Tibial artery (tissue), 4 donors: ENCODE measurements at regions not wholly inside any gene's neighbourhood (a gene's known extent, or its start where the extent isn't known, plus 50 kb on each side); places are given as distances from the start of the nearest gene placed in this dataset.

Experiments
- DNase-seq, 2 donors: peaks; one replicate each; pipeline ENCODE4 v3.0.0-alpha.2; 2019
- H3K27ac ChIP-seq, 2 donors: fragments of 200-600 bp; sonication (generic) in 1 of 2; 1 replicate in 1 of 2; 2 replicates in 1 of 2; pipeline ENCODE4 v1.5.1; 2018 to 2019; ENCODE audit warnings: mild to moderate bottlenecking in 1 of 2
- H3K27me3 ChIP-seq, 2 donors: fragments of 200-600 bp; sonication (generic) in 1 of 2; one replicate each; pipeline versions ENCODE4 v1.5.1 to v1.6.0; 2016 to 2019
- H3K36me3 ChIP-seq, 3 donors: fragments of 200-600 bp; sonication (generic) in 2 of 3; one replicate each; pipeline ENCODE4 v1.5.1; 2016 to 2019; ENCODE audit warnings: mild to moderate bottlenecking in 2 of 3
- H3K4me1 ChIP-seq, 4 donors: fragments of 200-600 bp; sonication (generic) in 2 of 4; 1 replicate in 3 of 4; 2 replicates in 1 of 4; pipeline ENCODE4 v1.5.1; 2016 to 2019
- H3K4me3 ChIP-seq, 2 donors: fragments of 200-600 bp; sonication (generic) in 1 of 2; 1 replicate in 1 of 2; 2 replicates in 1 of 2; pipeline ENCODE4 v1.5.1; 2018 to 2019; ENCODE audit warnings: mild to moderate bottlenecking in 2 of 2
- H3K9me3 ChIP-seq, 3 donors: fragments of 200-600 bp; sonication (generic) in 1 of 3; one replicate each; pipeline ENCODE4 v1.5.1; 2016 to 2019
- CTCF ChIP-seq, 2 experiments: fragments of 200-600 bp in 1 of 2; fragments of 450-650 bp in 1 of 2; IDR thresholded peaks; one replicate each; pipeline ENCODE4 v1.5.1; 2017 to 2019; ENCODE audit warnings: antibody characterized with exemption in 2 of 2, mild to moderate bottlenecking in 1 of 2, moderate library complexity in 1 of 2
- intact Hi-C: fragments of 100-400 bp; cut with DNase I; formaldehyde crosslinking; loops from one replicate; pipeline ENCODE4 v1.15.0; 2023; ENCODE audit warnings: low total_unique reads

GRCh38 chr9:113794721-113795120, 81.4 kb upstream of the ZNF618 start:
- no peak for DNase-seq
- intact Hi-C loops, result loop anchor here (10.0 kb wide), 1 partner anchor 370 kb away; no protein-coding TSS in a partner anchor
- H3K27me3 ChIP-seq, result peaks cover 0 to 2% of the 10 kb centered on the region in 2 donors
- H3K9me3 ChIP-seq, result no peaks in the 10 kb centered on the region
- H3K36me3 ChIP-seq, result no peaks in the 10 kb centered on the region
- no peak overlapping the region for H3K27ac ChIP-seq
- H3K4me1 ChIP-seq, result no peaks in the 10 kb centered on the region
- no peak for TF ChIP-seq CTCF (IDR thresholded peaks at IDR 0.05)
- H3K4me3 ChIP-seq, result no peak overlapping the region

- Histone ChIP-seq H3K27me3 (no peaks in the 10 kb centered on the region), H3K4me1 (no peaks in the 10 kb centered on the region), H3K36me3 (no peaks in the 10 kb centered on the region), H3K9me3 (no peaks in the 10 kb centered on the region), H3K27ac (no peak overlapping the region), H3K4me3 (no peak overlapping the region)
- TF ChIP-seq CTCF (IDR thresholded peaks at IDR 0.05), result no peak
- intact Hi-C loops, result loop anchor here (10.0 kb wide), 1 partner anchor 371 kb away; no protein-coding TSS in a partner anchor
- DNase-seq, result no peak
Observed at GRCh38 chr9:113795811-113796392, 80.2 kb upstream of the ZNF618 start.

- Histone ChIP-seq H3K9me3 (no peaks in the 10 kb centered on the region), H3K4me3 (no peak overlapping the region), H3K36me3 (no peaks in the 10 kb centered on the region), H3K27ac (no peak overlapping the region), H3K4me1 (no peaks in the 10 kb centered on the region), H3K27me3 (no peaks in the 10 kb centered on the region)
- no peak for DNase-seq
- no peak for TF ChIP-seq CTCF (IDR thresholded peaks at IDR 0.05)
- intact Hi-C loops, result loop anchor here (10.0 kb wide), 1 partner anchor 372 kb away; no protein-coding TSS in a partner anchor
Observed at GRCh38 chr9:113796646-113797426, 79.3 kb upstream of the ZNF618 start.

GRCh38 chr9:113798062-113799030, 77.8 kb upstream of the ZNF618 start:
- Histone ChIP-seq H3K4me1 (no peaks in the 10 kb centered on the region), H3K27ac (no peak overlapping the region), H3K4me3 (no peak overlapping the region), H3K36me3 (no peaks in the 10 kb centered on the region), H3K27me3 (no peaks in the 10 kb centered on the region), H3K9me3 (no peaks in the 10 kb centered on the region)
- DNase-seq, result no peak
- intact Hi-C loops, result loop anchor here (10.0 kb wide), 1 partner anchor 374 kb away; no protein-coding TSS in a partner anchor
- TF ChIP-seq CTCF (IDR thresholded peaks at IDR 0.05), result no peak

GRCh38 chr9:113800276-113800675, 75.8 kb upstream of the ZNF618 start:
- H3K27me3 ChIP-seq, result no peaks in the 10 kb centered on the region
- no peak overlapping the region for H3K27ac ChIP-seq
- H3K36me3 ChIP-seq, result no peaks in the 10 kb centered on the region
- intact Hi-C loops, result no loop called here
- H3K4me3 ChIP-seq, result no peak overlapping the region
- no peak for DNase-seq
- no peak for TF ChIP-seq CTCF (IDR thresholded peaks at IDR 0.05)
- H3K4me1 ChIP-seq, result no peaks in the 10 kb centered on the region
- H3K9me3 ChIP-seq, result no peaks in the 10 kb centered on the region
